ENCODE measurements at regions not wholly inside any gene's neighbourhood (a gene's known extent, or its start where the extent isn't known, plus 50 kb on each side); places are given as distances from the start of the nearest gene placed in this dataset.

DNA sequence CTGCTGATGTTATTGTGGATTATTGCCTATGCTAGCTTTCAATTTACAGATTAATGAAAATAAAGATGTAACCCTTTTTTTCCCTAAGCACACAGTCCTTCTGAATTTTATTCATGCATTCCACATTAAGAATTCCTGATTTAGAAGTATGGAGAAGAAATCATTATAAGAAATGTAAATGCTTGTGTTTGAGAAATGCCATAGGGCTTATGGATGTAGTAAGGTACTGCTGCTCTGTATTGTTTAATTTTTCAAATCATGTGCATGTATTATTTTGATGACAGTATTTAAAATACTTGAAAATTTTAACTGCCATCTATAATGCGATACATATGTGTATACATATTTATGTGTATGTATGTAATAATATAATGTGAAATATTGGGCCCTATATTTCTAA lies 167.1 kb upstream of the SOX5 start:
- no peak overlapping the region for H2BK5ac ChIP-seq (ENCODE audit: low read depth, low read length, poor library complexity)
- H4K12ac ChIP-seq (ENCODE audit: low read depth, low read length) = no peak overlapping the region
- H4K91ac ChIP-seq (ENCODE audit: low read depth, low read length) = no peak overlapping the region
- H3K4me3 ChIP-seq (ENCODE audit: low read depth, low read length) = no peak overlapping the region
- no peak overlapping the region for H3K23ac ChIP-seq (ENCODE audit: low read length)
- H3K4ac ChIP-seq (ENCODE audit: low read depth, low read length) = no peak overlapping the region
- no peaks in the 10 kb centered on the region for H3K79me1 ChIP-seq (ENCODE audit: low read length)
- H3K9me3 ChIP-seq (ENCODE audit: insufficient read depth, low read depth, low read length) = no peaks in the 10 kb centered on the region
- no peak overlapping the region for H3K4me2 ChIP-seq (ENCODE audit: low read length)
- H3K27ac ChIP-seq (ENCODE audit: low read depth, low read length) = no peak overlapping the region
- no peak overlapping the region for H3K9ac ChIP-seq (ENCODE audit: low read length)
- H3K14ac ChIP-seq (ENCODE audit: low read length) = no peak overlapping the region
- no peaks in the 10 kb centered on the region for H3K27me3 ChIP-seq (ENCODE audit: insufficient read depth, low read length)
- no peaks in the 10 kb centered on the region for H3K36me3 ChIP-seq (ENCODE audit: control insufficient read depth in 1 of 2, insufficient read depth in 2 of 2, low read length in 2 of 2)
- H4K8ac ChIP-seq (ENCODE audit: low read depth, low read length) = no peak overlapping the region
- no peaks in the 10 kb centered on the region for H3K4me1 ChIP-seq (ENCODE audit: control insufficient read depth in 1 of 2, insufficient read depth in 2 of 2, low read length in 2 of 2)
- no peak overlapping the region for H2AFZ ChIP-seq (ENCODE audit: insufficient read depth, low read length, poor library complexity)
- H2BK12ac ChIP-seq (ENCODE audit: low read length) = no peak overlapping the region
- WGBS (ENCODE audit: extremely low coverage, insufficient coverage, insufficient read length) = no CpG with 5 or more reads among the region's 1 CpG
- no peak overlapping the region for H2BK120ac ChIP-seq (ENCODE audit: insufficient read depth, low read length, poor library complexity)
- no peak for DNase-seq
- H3K18ac ChIP-seq (ENCODE audit: low read length) = no peak overlapping the region
- no peaks in the 10 kb centered on the region for H3K79me2 ChIP-seq (ENCODE audit: control insufficient read depth, insufficient read depth, low read length, poor library complexity)
- H2AK5ac ChIP-seq (ENCODE audit: low read length) = no peak overlapping the region

- Histone ChIP-seq H4K91ac (ENCODE audit: low read depth, low read length) (no peak overlapping the region), H3K79me1 (ENCODE audit: low read length) (no peaks in the 10 kb centered on the region), H3K4me1 (ENCODE audit: control insufficient read depth in 1 of 2, insufficient read depth in 2 of 2, low read length in 2 of 2) (no peaks in the 10 kb centered on the region), H3K27ac (ENCODE audit: low read depth, low read length) (no peak overlapping the region), H3K79me2 (ENCODE audit: control insufficient read depth, insufficient read depth, low read length, poor library complexity) (no peaks in the 10 kb centered on the region), H2BK120ac (ENCODE audit: insufficient read depth, low read length, poor library complexity) (no peak overlapping the region), H3K36me3 (ENCODE audit: control insufficient read depth in 1 of 2, insufficient read depth in 2 of 2, low read length in 2 of 2) (no peaks in the 10 kb centered on the region), H3K4ac (ENCODE audit: low read depth, low read length) (no peak overlapping the region), H4K12ac (ENCODE audit: low read depth, low read length) (no peak overlapping the region), H2AFZ (ENCODE audit: insufficient read depth, low read length, poor library complexity) (no peak overlapping the region), H2BK5ac (ENCODE audit: low read depth, low read length, poor library complexity) (no peak overlapping the region), H3K4me2 (ENCODE audit: low read length) (no peak overlapping the region), H3K27me3 (ENCODE audit: insufficient read depth, low read length) (no peaks in the 10 kb centered on the region), H2BK12ac (ENCODE audit: low read length) (no peak overlapping the region), H3K9me3 (ENCODE audit: insufficient read depth, low read depth, low read length) (no peaks in the 10 kb centered on the region), H3K14ac (ENCODE audit: low read length) (no peak overlapping the region), H3K23ac (ENCODE audit: low read length) (no peak overlapping the region), H2AK5ac (ENCODE audit: low read length) (no peak overlapping the region), H4K8ac (ENCODE audit: low read depth, low read length) (no peak overlapping the region), H3K9ac (ENCODE audit: low read length) (no peak overlapping the region), H3K18ac (ENCODE audit: low read length) (no peak overlapping the region), H3K4me3 (ENCODE audit: low read depth, low read length) (no peak overlapping the region)
- DNase-seq = no peak
- no CpG with 5 or more reads among the region's 2 CpGs for WGBS (ENCODE audit: extremely low coverage, insufficient coverage, insufficient read length)
These were observed 164.2 kb upstream of the SOX5 start for GRCh38 chr12:24113701-24114100.

- H3K4me2 ChIP-seq (ENCODE audit: low read length) = no peak overlapping the region
- H3K18ac ChIP-seq (ENCODE audit: low read length) = no peak overlapping the region
- H2BK5ac ChIP-seq (ENCODE audit: low read depth, low read length, poor library complexity) = no peak overlapping the region
- H2AK5ac ChIP-seq (ENCODE audit: low read length) = no peak overlapping the region
- H4K91ac ChIP-seq (ENCODE audit: low read depth, low read length) = no peak overlapping the region
- no peak overlapping the region for H3K4ac ChIP-seq (ENCODE audit: low read depth, low read length)
- no peaks in the 10 kb centered on the region for H3K27me3 ChIP-seq (ENCODE audit: insufficient read depth, low read length)
- no peak overlapping the region for H4K12ac ChIP-seq (ENCODE audit: low read depth, low read length)
- no peak overlapping the region for H3K27ac ChIP-seq (ENCODE audit: low read depth, low read length)
- no peak overlapping the region for H2BK12ac ChIP-seq (ENCODE audit: low read length)
- peak in 1 of 2 donors; percentile 14 for DNase-seq
- no peak overlapping the region for H3K14ac ChIP-seq (ENCODE audit: low read length)
- no peak overlapping the region for H3K23ac ChIP-seq (ENCODE audit: low read length)
- H3K79me1 ChIP-seq (ENCODE audit: low read length) = no peaks in the 10 kb centered on the region
- no peaks in the 10 kb centered on the region for H3K36me3 ChIP-seq (ENCODE audit: control insufficient read depth in 1 of 2, insufficient read depth in 2 of 2, low read length in 2 of 2)
- no peaks in the 10 kb centered on the region for H3K9me3 ChIP-seq (ENCODE audit: insufficient read depth, low read depth, low read length)
- no peaks in the 10 kb centered on the region for H3K4me1 ChIP-seq (ENCODE audit: control insufficient read depth in 1 of 2, insufficient read depth in 2 of 2, low read length in 2 of 2)
- WGBS (ENCODE audit: extremely low coverage, insufficient coverage, insufficient read length) = 100% methylated on average over 1 of the region's 2 CpGs
- no peak overlapping the region for H2AFZ ChIP-seq (ENCODE audit: insufficient read depth, low read length, poor library complexity)
- H4K8ac ChIP-seq (ENCODE audit: low read depth, low read length) = no peak overlapping the region
- no peak overlapping the region for H3K4me3 ChIP-seq (ENCODE audit: low read depth, low read length)
- no peak overlapping the region for H3K9ac ChIP-seq (ENCODE audit: low read length)
- H3K79me2 ChIP-seq (ENCODE audit: control insufficient read depth, insufficient read depth, low read length, poor library complexity) = no peaks in the 10 kb centered on the region
- no peak overlapping the region for H2BK120ac ChIP-seq (ENCODE audit: insufficient read depth, low read length, poor library complexity)
These were observed 162.1 kb upstream of the SOX5 start for GRCh38 chr12:24111616-24112015.

- Histone ChIP-seq H4K91ac (ENCODE audit: low read depth, low read length) (no peak overlapping the region), H3K9ac (ENCODE audit: low read length) (no peak overlapping the region), H3K4me1 (ENCODE audit: control insufficient read depth in 1 of 2, insufficient read depth in 2 of 2, low read length in 2 of 2) (no peaks in the 10 kb centered on the region), H3K36me3 (ENCODE audit: control insufficient read depth in 1 of 2, insufficient read depth in 2 of 2, low read length in 2 of 2) (no peaks in the 10 kb centered on the region), H3K14ac (ENCODE audit: low read length) (no peak overlapping the region), H2BK5ac (ENCODE audit: low read depth, low read length, poor library complexity) (no peak overlapping the region), H4K12ac (ENCODE audit: low read depth, low read length) (no peak overlapping the region), H3K4ac (ENCODE audit: low read depth, low read length) (no peak overlapping the region), H3K23ac (ENCODE audit: low read length) (no peak overlapping the region), H3K27me3 (ENCODE audit: insufficient read depth, low read length) (no peaks in the 10 kb centered on the region), H2AFZ (ENCODE audit: insufficient read depth, low read length, poor library complexity) (no peak overlapping the region), H2AK5ac (ENCODE audit: low read length) (no peak overlapping the region), H3K4me2 (ENCODE audit: low read length) (no peak overlapping the region), H3K9me3 (ENCODE audit: insufficient read depth, low read depth, low read length) (no peaks in the 10 kb centered on the region), H3K4me3 (ENCODE audit: low read depth, low read length) (no peak overlapping the region), H3K79me2 (ENCODE audit: control insufficient read depth, insufficient read depth, low read length, poor library complexity) (no peaks in the 10 kb centered on the region), H3K27ac (ENCODE audit: low read depth, low read length) (no peak overlapping the region), H3K79me1 (ENCODE audit: low read length) (no peaks in the 10 kb centered on the region), H3K18ac (ENCODE audit: low read length) (no peak overlapping the region), H4K8ac (ENCODE audit: low read depth, low read length) (no peak overlapping the region), H2BK12ac (ENCODE audit: low read length) (no peak overlapping the region), H2BK120ac (ENCODE audit: insufficient read depth, low read length, poor library complexity) (no peak overlapping the region)
- peak; percentile 6 to 80 for DNase-seq
- WGBS (ENCODE audit: extremely low coverage, insufficient coverage, insufficient read length) = no CpG with 5 or more reads among the region's 1 CpG
These were observed 161.6 kb upstream of the SOX5 start for GRCh38 chr12:24111086-24111485.

All from trophoblast cell (in vitro differentiated cells and primary cell).